Keratinocyte (primary cell): ENCODE measurements at regions not wholly inside any gene's neighbourhood (a gene's known extent, or its start where the extent isn't known, plus 50 kb on each side); places are given as distances from the start of the nearest gene placed in this dataset.

ENCODE experiments used
- DNase-seq: peaks from one replicate; pipeline ENCODE4 v3.0.0-alpha.2; 2011; ENCODE audit warnings: low read depth, missing footprints, low spot score
- FAIRE-seq: peaks from 2 replicates; lab custom pipeline; 2011; peaks lifted over from hg19 to GRCh38; lab: Jason Lieb, UNC
- H2AFZ ChIP-seq: 2 replicates; pipeline ENCODE4 v1.6.0; 2012; ENCODE audit warnings: low read length, control low read depth, inconsistent platforms; ENCODE audit not compliant: control insufficient read depth
- H3K27ac ChIP-seq: 2 replicates; pipeline ENCODE4 v1.5.1; 2011; ENCODE audit warnings: low read length; ENCODE audit not compliant: control insufficient read depth, insufficient read depth
- H3K27me3 ChIP-seq: 3 replicates; pipeline ENCODE4 v1.6.0; 2011; ENCODE audit warnings: low read length; ENCODE audit not compliant: control insufficient read depth, insufficient read depth; ENCODE audit errors: extremely low read depth
- H3K36me3 ChIP-seq, 2 experiments: 2 replicates in 1 of 2; 3 replicates in 1 of 2; pipeline ENCODE4 v1.5.1; 2011; ENCODE audit warnings: low read length in 2 of 2, mild to moderate bottlenecking in 1 of 2; ENCODE audit not compliant: control insufficient read depth in 2 of 2, insufficient read depth in 2 of 2; ENCODE audit errors: extremely low read depth in 1 of 2
- H3K4me1 ChIP-seq: 3 replicates; pipeline ENCODE4 v1.5.1; 2011; ENCODE audit warnings: low read length; ENCODE audit not compliant: control insufficient read depth, insufficient read depth; ENCODE audit errors: extremely low read depth
- H3K4me2 ChIP-seq: 3 replicates; pipeline ENCODE4 v1.6.0; 2011; ENCODE audit warnings: low read depth, low read length; ENCODE audit not compliant: control insufficient read depth, insufficient read depth; ENCODE audit errors: extremely low read depth
- H3K4me3 ChIP-seq, 3 experiments: fragments of 200-600 bp in 1 of 3; sonication (generic) in 1 of 3; 2 replicates in 2 of 3; 3 replicates in 1 of 3; pipeline ENCODE4 v1.5.1; 2011 to 2016; ENCODE audit warnings: low read length in 3 of 3, mild to moderate bottlenecking in 3 of 3, control low read depth in 2 of 3, inconsistent platforms in 1 of 3, low read depth in 1 of 3, mixed read lengths in 1 of 3, mixed run types in 1 of 3, moderate library complexity in 1 of 3; ENCODE audit not compliant: control insufficient read depth in 2 of 3, insufficient read depth in 2 of 3; ENCODE audit errors: extremely low read depth in 1 of 3
- H3K79me2 ChIP-seq: 2 replicates; pipeline ENCODE4 v1.6.0; 2012; ENCODE audit warnings: low read length; ENCODE audit not compliant: control insufficient read depth, insufficient read depth
- H3K9ac ChIP-seq: 3 replicates; pipeline ENCODE4 v1.6.0; 2011; ENCODE audit warnings: low read length; ENCODE audit not compliant: control insufficient read depth, insufficient read depth; ENCODE audit errors: extremely low read depth
- H3K9me1 ChIP-seq: 3 replicates; pipeline ENCODE4 v1.6.0; 2011; ENCODE audit warnings: low read length; ENCODE audit not compliant: control insufficient read depth, insufficient read depth; ENCODE audit errors: extremely low read depth
- H3K9me3 ChIP-seq: 2 replicates; pipeline ENCODE4 v1.5.1; 2012; ENCODE audit warnings: low read depth, low read length; ENCODE audit not compliant: control insufficient read depth
- H4K20me1 ChIP-seq: 3 replicates; pipeline ENCODE4 v1.6.0; 2011; ENCODE audit warnings: low read length; ENCODE audit not compliant: control insufficient read depth, insufficient read depth; ENCODE audit errors: extremely low read depth
- CTCF ChIP-seq, 3 experiments: IDR thresholded peaks in 1 of 3; conservative IDR thresholded peaks in 1 of 3; optimal IDR thresholded peaks in 1 of 3; 2 replicates in 2 of 3; 3 replicates in 1 of 3; pipeline versions ENCODE3 to v1.5.1; 2011; ENCODE audit warnings: low read length in 3 of 3, mild to moderate bottlenecking in 3 of 3, moderate library complexity in 2 of 3, control low read depth in 1 of 3, inconsistent platforms in 1 of 3; ENCODE audit not compliant: insufficient read depth in 2 of 3; ENCODE audit errors: extremely low read depth in 1 of 3
- EZH2 ChIP-seq: IDR thresholded peaks from one replicate; pipeline ENCODE4 v1.6.1; 2012; ENCODE audit warnings: inconsistent platforms, mild to moderate bottlenecking, low read length, moderate library complexity
- dilution Hi-C: fragments of 300-500 bp; cut with MboI; formaldehyde crosslinking; loops from one replicate; pipeline ENCODE4 v1.7.0; 2020; ENCODE audit warnings: low sequenced_read_pairs; ENCODE audit not compliant: extremely low pct_ligation_motif_present

- Histone ChIP-seq H3K79me2 (no peaks in the 10 kb centered on the region), H3K9me1 (no peaks in the 10 kb centered on the region), H3K9ac (no peak overlapping the region), H3K4me2 (no peak overlapping the region), H3K4me3 (no peak overlapping the region), H3K27me3 (no peaks in the 10 kb centered on the region), H3K4me1 (peaks cover 27% of the 10 kb centered on the region), H3K27ac (no peak overlapping the region), H4K20me1 (no peaks in the 10 kb centered on the region), H3K9me3 (no peaks in the 10 kb centered on the region), H3K36me3 (no peaks in the 10 kb centered on the region), H2AFZ (no peak overlapping the region)
- TF ChIP-seq CTCF (optimal IDR thresholded peaks at IDR 0.05 in 1 of 3, IDR thresholded peaks at IDR 0.05 in 1 of 3, conservative IDR thresholded peaks at IDR 0.05 in 1 of 3; ENCODE audit: extremely low read depth in 1 of 3, insufficient read depth in 2 of 3, low read length in 3 of 3), result no peak
- no peak for TF ChIP-seq EZH2
- dilution Hi-C loops, result no loop called here
- DNase-seq, result no peak
- no peak for FAIRE-seq
Measured at GRCh38 chr16:17560548-17560947, 89.8 kb upstream of the XYLT1 start.

GRCh38 chr16:17559394-17559793, 88.6 kb upstream of the XYLT1 start:
- no peak overlapping the region for H3K27ac ChIP-seq
- no peaks in the 10 kb centered on the region for H4K20me1 ChIP-seq
- FAIRE-seq (no peak), DNase-seq (no peak)
- dilution Hi-C loops, result no loop called here
- H3K9me3 ChIP-seq, result no peaks in the 10 kb centered on the region
- no peak overlapping the region for H3K9ac ChIP-seq
- no peak overlapping the region for H3K4me3 ChIP-seq
- H3K79me2 ChIP-seq, result no peaks in the 10 kb centered on the region
- no peaks in the 10 kb centered on the region for H3K36me3 ChIP-seq
- peaks cover 31% of the 10 kb centered on the region for H3K4me1 ChIP-seq
- H3K4me2 ChIP-seq, result no peak overlapping the region
- no peaks in the 10 kb centered on the region for H3K27me3 ChIP-seq
- no peaks in the 10 kb centered on the region for H3K9me1 ChIP-seq
- H2AFZ ChIP-seq, result no peak overlapping the region
- TF ChIP-seq CTCF (optimal IDR thresholded peaks at IDR 0.05 in 1 of 3, IDR thresholded peaks at IDR 0.05 in 1 of 3, conservative IDR thresholded peaks at IDR 0.05 in 1 of 3; ENCODE audit: extremely low read depth in 1 of 3, insufficient read depth in 2 of 3, low read length in 3 of 3), result no peak
- TF ChIP-seq EZH2, result no peak
